Fibroblast of mammary gland (primary cell): ENCODE measurements at regions not wholly inside any gene's neighbourhood (a gene's known extent, or its start where the extent isn't known, plus 50 kb on each side); places are given as distances from the start of the nearest gene placed in this dataset.
"Not testable (repeated sequence)": the region's sequence is repeated elsewhere in the genome, so short reads cannot be mapped to it uniquely, and the experiment has no call there.

Source experiments
- DNase-seq: peaks from one replicate; pipeline ENCODE4 v3.0.0-alpha.2; 2010; ENCODE audit warnings: low read depth
- H3K4me3 ChIP-seq: 2 replicates; pipeline ENCODE4 v1.5.1; 2011; ENCODE audit warnings: low read depth, mild to moderate bottlenecking, low read length, moderate library complexity; ENCODE audit not compliant: control insufficient read depth
- CTCF ChIP-seq: conservative IDR thresholded peaks from 2 replicates; pipeline ENCODE4 v1.5.1; 2011; ENCODE audit warnings: low read depth, low read length, inconsistent platforms; ENCODE audit not compliant: control insufficient read depth, insufficient read depth

DNA sequence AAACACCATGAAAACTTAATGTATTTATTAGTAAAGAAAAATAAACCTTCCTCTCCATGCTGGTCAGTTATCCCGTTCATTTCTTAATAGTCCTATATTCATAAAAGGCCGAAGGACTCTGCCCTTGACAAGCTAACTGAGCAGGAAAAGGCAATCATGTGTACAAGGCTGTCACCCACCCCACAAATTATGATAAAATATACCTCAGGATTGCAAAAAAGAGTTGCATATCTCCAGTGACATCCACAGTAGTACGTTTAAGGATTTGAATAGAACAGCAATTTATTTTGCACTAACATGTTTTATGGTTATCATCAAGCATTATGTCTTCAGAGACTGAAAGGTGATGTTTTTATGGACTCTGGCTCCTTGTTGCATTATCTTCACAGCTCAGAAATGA, 157.6 kb downstream of the FOXB1 start:
- H3K4me3 ChIP-seq: no peak overlapping the region
- no peak for DNase-seq

GRCh38 chr15:60162251-60162967, 158.3 kb downstream of the FOXB1 start:
- no peak for DNase-seq
- H3K4me3 ChIP-seq: no peak overlapping the region
- no peak for TF ChIP-seq CTCF

More for the DNA sequence above, 157.6 kb downstream of the FOXB1 start:
- no peak for TF ChIP-seq CTCF

GRCh38 chr15:60162968-60163355, 158.9 kb downstream of the FOXB1 start:
- no peak for TF ChIP-seq CTCF
- no peak for DNase-seq
- H3K4me3 ChIP-seq: no peak overlapping the region

DNA sequence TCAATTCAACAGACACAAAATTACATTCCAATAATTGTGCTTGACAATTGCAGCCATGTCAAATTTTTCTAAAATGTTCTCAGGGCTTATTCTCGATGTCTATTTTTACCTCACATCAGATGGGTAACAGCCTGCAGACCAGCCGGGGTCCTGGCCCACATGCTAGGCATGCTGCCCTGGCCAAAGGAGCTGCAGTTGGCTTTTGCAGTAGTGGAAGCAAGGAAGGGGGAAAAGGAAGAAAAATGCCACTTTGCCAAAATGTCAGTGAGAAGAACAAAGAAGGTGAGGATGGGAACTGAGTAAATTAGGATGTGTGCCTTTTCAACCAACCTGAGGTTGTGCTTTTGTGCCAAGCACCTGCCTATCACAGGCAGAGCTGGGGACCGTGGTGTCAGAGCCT, 161.0 kb downstream of the FOXB1 start:
- H3K4me3 ChIP-seq: no peak overlapping the region
- no peak for DNase-seq
- TF ChIP-seq CTCF: no peak

DNA sequence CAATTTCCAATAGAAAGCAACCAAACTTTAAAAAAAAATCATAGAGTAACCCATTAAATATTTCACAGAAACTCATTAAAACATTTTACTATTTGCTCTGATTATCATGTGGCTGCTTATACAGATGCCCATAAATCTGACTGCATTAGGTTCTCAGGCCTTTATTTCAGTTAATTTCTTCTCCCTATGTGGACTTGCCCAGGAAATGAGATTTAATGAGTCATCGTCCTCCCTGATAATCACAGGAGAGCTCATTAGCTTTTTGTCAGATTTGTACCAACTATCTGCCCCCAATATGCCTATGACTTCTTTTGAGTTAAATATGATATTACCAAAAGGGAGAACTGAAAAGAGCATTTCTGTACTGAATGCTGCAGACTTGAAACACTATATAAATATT, 168.0 kb downstream of the FOXB1 start:
- no peak overlapping the region for H3K4me3 ChIP-seq
- no peak for TF ChIP-seq CTCF
- peak; percentile 1 for DNase-seq

DNA sequence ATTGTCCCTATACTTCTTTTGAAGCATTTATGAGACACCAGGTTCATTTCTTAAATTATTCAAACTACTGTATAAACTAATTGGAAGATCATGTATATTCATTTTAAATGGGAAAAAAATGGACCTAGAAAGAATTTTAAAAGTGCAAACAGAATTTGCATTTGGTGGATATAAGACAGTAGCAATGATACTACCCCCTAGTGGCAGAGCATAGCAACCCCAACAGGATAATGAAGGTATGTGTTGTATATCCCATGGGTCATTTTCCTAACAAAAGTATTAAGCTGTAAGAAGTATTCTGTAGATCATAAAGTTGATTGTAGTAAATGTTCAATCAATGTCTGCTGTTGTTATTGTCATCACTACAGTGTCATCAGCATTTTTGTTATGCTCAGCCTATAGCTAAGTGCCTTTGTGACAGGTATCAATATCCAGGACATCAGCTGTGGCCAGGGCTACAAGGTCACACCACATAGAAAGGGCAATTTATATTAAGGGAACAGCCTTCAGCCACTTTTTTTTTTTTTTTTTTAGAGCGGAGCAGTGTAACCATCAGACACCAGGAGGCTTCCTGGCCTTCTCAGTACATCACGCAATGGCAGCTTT, 175.8 kb downstream of the FOXB1 start:
- DNase-seq: peak; percentile 68
- peak; percentile 96 for TF ChIP-seq CTCF
- no peak overlapping the region for H3K4me3 ChIP-seq

DNA sequence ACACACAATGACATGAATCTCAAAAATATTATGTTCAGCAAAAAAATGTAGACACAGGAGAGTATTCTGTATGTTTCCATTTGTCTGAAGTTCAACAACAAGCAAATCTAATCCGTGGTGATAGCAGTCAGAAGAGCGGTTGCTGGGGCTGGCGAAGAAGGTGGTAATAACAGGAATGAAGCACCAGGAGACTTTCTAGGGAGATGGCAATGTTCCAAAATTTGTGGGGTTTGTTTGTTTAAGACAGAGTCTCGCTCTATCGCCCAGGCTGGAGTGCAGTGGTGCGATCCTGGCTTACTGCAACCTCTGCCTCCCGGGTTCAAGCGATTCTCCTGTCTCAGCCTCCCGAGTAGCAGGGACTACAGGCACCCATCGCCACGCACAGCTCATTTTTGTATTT, 177.8 kb downstream of the FOXB1 start:
- DNase-seq, H3K4me3 ChIP-seq: not testable (repeated sequence)
